K562 (cell line): ENCODE measurements at regions not wholly inside any gene's neighbourhood (a gene's known extent, or its start where the extent isn't known, plus 50 kb on each side); places are given as distances from the start of the nearest gene placed in this dataset.

Experiments
- CEBPG ChIP-seq, 3 experiments: fragments of 200-800 bp in 1 of 3; sonication (Bioruptor generic) in 1 of 3; sonication (generic) in 1 of 3; formaldehyde crosslinking in 1 of 3; IDR thresholded peaks in 2 of 3; conservative IDR thresholded peaks in 1 of 3; 2 replicates each; pipeline versions ENCODE4 v1.6.1 to v1.8.0; 2016 to 2022; ENCODE audit warnings: missing compliant biosample characterization in 2 of 3, missing genetic modification characterization in 2 of 3, mild to moderate bottlenecking in 1 of 3, missing genetic modification reagents in 1 of 3
- DACH1 ChIP-seq: fragments of 450-650 bp; IDR thresholded peaks from 2 replicates; pipeline ENCODE4 v1.6.1; 2018; ENCODE audit not compliant: partially characterized antibody
- ELF4 ChIP-seq: fragments of 450-650 bp; formaldehyde crosslinking; IDR thresholded peaks from 2 replicates; pipeline ENCODE4 v1.4.0; 2022; ENCODE audit warnings: missing genetic modification characterization
- ESRRA ChIP-seq: fragments of 450-650 bp; IDR thresholded peaks from 2 replicates; pipeline ENCODE4 v1.6.1; 2014; ENCODE audit warnings: low read depth, mild to moderate bottlenecking, moderate library complexity, borderline replicate concordance
- HDAC3 ChIP-seq: fragments of 450-650 bp; IDR thresholded peaks from 2 replicates; pipeline ENCODE4 v1.6.1; 2018; ENCODE audit warnings: borderline replicate concordance, mild to moderate bottlenecking, moderate library complexity; ENCODE audit not compliant: partially characterized antibody
- PKNOX1 ChIP-seq: fragments of 450-650 bp; IDR thresholded peaks from 2 replicates; pipeline ENCODE4 v1.6.1; 2016
- POLR2A ChIP-seq: fragments of 450-650 bp; conservative IDR thresholded peaks from 2 replicates; pipeline ENCODE4 v1.6.1; 2016
- POLR2AphosphoS2 ChIP-seq: IDR thresholded peaks from 2 replicates; pipeline ENCODE4 v1.6.1; 2012; ENCODE audit warnings: low read length, improper control_type of control experiment
- RFX5 ChIP-seq: IDR thresholded peaks from 2 replicates; pipeline ENCODE4 v1.6.1; 2011; ENCODE audit warnings: low read depth, mild to moderate bottlenecking, improper control_type of control experiment, low read length
- ZNF311 ChIP-seq: fragments of 250-450 bp; sonication (Bioruptor Pico); IDR thresholded peaks from 2 replicates; pipeline ENCODE4 v1.4.0; 2020; ENCODE audit warnings: mild to moderate bottlenecking, moderate library complexity
- ZNF766 ChIP-seq: fragments of 200-800 bp; sonication (Bioruptor generic); conservative IDR thresholded peaks from 2 replicates; pipeline ENCODE4 v1.6.1; 2016; ENCODE audit warnings: missing genetic modification characterization, missing compliant biosample characterization
- TF ChIP-seq, protein P1 (sequence below), 3 experiments: IDR thresholded peaks in 2 of 3; conservative IDR thresholded peaks in 1 of 3; 2 replicates each; pipeline ENCODE4 v1.5.1; 2011 to 2012; ENCODE audit warnings: low read length in 3 of 3, mild to moderate bottlenecking in 3 of 3, control low read depth in 2 of 3, improper control_type of control experiment in 1 of 3, inconsistent platforms in 1 of 3, low read depth in 1 of 3, mixed read lengths in 1 of 3, moderate library complexity in 1 of 3; ENCODE audit not compliant: insufficient read depth in 2 of 3
- TF ChIP-seq, protein P2 (sequence below), 2 experiments: fragments of 450-650 bp; formaldehyde crosslinking in 1 of 2; IDR thresholded peaks; 2 replicates each; pipeline versions ENCODE4 v1.4.0 to v1.6.1; 2014 to 2020; ENCODE audit warnings: mild to moderate bottlenecking in 2 of 2, borderline replicate concordance in 1 of 2, low read depth in 1 of 2

DNA sequence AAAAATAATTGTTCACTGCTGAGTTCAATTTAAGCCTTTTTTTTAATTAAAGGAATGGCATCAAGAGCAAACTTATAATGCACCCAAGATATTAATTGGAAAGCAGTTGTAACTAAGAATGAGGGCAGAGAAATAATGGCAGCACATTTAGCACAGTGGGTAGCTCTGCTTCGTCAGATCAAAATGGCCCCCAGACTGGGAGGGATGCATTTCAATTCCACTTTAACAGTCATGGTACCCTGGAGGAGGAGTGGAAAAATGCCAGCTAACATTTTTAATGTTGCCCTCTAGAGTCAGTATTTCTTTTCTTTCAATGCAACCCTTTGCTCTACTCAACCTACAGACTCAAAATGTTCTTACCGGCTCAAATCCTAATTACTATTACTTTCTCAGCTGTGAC lies 504.8 kb upstream of the SETBP1 start:
- no peak for TF ChIP-seq ZNF766
- no peak for TF ChIP-seq HDAC3
- no peak for TF ChIP-seq ELF4
- TF ChIP-seq, protein P1, sequence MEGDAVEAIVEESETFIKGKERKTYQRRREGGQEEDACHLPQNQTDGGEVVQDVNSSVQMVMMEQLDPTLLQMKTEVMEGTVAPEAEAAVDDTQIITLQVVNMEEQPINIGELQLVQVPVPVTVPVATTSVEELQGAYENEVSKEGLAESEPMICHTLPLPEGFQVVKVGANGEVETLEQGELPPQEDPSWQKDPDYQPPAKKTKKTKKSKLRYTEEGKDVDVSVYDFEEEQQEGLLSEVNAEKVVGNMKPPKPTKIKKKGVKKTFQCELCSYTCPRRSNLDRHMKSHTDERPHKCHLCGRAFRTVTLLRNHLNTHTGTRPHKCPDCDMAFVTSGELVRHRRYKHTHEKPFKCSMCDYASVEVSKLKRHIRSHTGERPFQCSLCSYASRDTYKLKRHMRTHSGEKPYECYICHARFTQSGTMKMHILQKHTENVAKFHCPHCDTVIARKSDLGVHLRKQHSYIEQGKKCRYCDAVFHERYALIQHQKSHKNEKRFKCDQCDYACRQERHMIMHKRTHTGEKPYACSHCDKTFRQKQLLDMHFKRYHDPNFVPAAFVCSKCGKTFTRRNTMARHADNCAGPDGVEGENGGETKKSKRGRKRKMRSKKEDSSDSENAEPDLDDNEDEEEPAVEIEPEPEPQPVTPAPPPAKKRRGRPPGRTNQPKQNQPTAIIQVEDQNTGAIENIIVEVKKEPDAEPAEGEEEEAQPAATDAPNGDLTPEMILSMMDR (IDR thresholded peaks at IDR 0.05 in 2 of 3, conservative IDR thresholded peaks at IDR 0.05 in 1 of 3; ENCODE audit: insufficient read depth in 2 of 3, low read depth in 1 of 3, low read length in 3 of 3) = no peak
- TF ChIP-seq DACH1 = no peak
- TF ChIP-seq PKNOX1 = no peak
- no peak for TF ChIP-seq ESRRA
- TF ChIP-seq, protein P2, sequence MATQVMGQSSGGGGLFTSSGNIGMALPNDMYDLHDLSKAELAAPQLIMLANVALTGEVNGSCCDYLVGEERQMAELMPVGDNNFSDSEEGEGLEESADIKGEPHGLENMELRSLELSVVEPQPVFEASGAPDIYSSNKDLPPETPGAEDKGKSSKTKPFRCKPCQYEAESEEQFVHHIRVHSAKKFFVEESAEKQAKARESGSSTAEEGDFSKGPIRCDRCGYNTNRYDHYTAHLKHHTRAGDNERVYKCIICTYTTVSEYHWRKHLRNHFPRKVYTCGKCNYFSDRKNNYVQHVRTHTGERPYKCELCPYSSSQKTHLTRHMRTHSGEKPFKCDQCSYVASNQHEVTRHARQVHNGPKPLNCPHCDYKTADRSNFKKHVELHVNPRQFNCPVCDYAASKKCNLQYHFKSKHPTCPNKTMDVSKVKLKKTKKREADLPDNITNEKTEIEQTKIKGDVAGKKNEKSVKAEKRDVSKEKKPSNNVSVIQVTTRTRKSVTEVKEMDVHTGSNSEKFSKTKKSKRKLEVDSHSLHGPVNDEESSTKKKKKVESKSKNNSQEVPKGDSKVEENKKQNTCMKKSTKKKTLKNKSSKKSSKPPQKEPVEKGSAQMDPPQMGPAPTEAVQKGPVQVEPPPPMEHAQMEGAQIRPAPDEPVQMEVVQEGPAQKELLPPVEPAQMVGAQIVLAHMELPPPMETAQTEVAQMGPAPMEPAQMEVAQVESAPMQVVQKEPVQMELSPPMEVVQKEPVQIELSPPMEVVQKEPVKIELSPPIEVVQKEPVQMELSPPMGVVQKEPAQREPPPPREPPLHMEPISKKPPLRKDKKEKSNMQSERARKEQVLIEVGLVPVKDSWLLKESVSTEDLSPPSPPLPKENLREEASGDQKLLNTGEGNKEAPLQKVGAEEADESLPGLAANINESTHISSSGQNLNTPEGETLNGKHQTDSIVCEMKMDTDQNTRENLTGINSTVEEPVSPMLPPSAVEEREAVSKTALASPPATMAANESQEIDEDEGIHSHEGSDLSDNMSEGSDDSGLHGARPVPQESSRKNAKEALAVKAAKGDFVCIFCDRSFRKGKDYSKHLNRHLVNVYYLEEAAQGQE (IDR thresholded peaks at IDR 0.05; ENCODE audit: borderline replicate concordance) = no peak
- TF ChIP-seq, protein P2 (CRISPR knock-in tag; IDR thresholded peaks at IDR 0.05; ENCODE audit: low read depth) = no peak
- TF ChIP-seq CEBPG (CRISPR knock-in tag; IDR thresholded peaks at IDR 0.05) = no peak
- no peak for TF ChIP-seq CEBPG (tag; conservative IDR thresholded peaks at IDR 0.05 in 1 of 2, IDR thresholded peaks at IDR 0.05 in 1 of 2)
- no peak for TF ChIP-seq POLR2AphosphoS2
- no peak for TF ChIP-seq RFX5
- TF ChIP-seq ZNF311 (CRISPR knock-in tag) = no peak
- no peak for TF ChIP-seq POLR2A
